AG08396 (cell line): ENCODE measurements at regions not wholly inside any gene's neighbourhood (a gene's known extent, or its start where the extent isn't known, plus 50 kb on each side); places are given as distances from the start of the nearest gene placed in this dataset.

Source experiments
- DNase-seq: peaks from one replicate; pipeline ENCODE4 v3.0.0; 2012; ENCODE audit warnings: low spot score, mixed read lengths

DNA sequence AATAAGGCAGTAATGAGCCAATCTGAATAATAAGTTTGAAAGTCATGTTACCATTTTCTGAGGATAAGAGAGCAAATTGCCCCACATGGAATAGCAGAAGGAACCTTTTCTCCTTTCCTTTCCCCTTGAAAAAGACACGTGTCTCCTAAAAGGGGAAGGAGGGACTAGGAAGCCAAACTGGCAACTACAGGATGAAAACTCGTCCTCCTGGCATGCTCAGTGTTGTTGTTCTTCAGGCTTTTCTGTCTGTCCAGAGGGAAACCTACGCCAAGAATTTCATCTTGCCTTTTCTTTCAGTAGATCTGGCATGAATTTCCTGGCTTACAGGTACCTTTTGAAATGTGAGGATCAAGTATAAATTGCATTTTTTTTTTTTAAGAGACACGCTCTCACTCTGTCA lies 355.9 kb upstream of the TLE4 start:
- DNase-seq: no peak

DNA sequence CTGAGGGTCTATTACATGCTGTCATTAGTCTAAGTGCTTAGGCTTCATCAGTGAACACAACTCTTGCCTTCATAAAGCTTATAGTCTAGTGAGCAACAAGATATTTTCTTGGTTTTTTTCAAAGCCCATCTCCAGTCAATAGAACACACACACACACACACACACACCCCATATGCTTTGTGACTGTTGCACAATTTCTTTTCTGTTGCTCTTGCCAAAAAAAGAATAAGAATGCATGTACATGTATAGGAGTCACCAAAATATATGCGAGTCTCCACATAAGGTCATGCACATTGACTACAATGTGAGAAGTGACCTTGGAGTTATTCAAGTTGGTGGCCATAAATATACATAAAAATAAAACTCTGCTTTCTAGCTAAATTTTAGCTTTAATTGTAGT lies 351.5 kb upstream of the TLE4 start:
- no peak for DNase-seq

DNA sequence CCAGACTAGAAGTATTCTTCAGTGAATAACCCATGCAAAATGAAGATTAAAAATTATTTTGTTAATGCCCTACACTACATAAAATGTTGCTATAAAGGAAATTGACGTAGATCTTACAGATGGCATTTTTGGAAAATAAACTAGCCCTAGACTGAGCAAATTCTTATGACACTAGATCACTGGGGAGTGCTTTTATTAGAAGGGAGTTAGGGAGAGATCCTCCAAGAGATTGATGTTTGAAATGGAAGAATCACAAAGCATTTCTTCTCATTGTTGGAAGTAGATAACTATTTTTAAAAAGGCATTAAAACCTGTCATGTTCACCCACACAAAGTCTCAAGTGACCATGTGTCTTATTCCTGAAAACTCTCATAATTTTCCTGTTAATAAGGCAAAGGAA lies 351.1 kb upstream of the TLE4 start:
- no peak for DNase-seq

DNA sequence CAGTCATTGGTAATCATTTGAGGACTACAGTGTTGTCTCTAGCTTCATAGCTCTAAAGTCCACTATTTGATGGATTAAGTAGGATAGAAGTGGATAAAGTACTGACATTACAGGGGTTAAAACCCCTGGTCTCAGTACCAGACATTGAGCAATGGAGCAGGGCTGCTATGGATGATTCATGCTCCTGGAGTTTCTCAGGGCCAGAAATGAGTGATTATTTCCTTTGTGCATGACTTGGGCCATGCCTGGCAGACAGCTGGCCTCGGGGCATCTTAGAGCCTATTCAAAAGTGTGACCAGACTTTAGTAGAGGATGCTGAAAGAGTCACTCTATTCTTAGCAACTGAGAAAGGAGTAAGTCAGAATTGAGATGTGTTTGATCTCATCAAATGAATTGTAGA lies 350.7 kb upstream of the TLE4 start:
- peak; percentile 70 for DNase-seq

DNA sequence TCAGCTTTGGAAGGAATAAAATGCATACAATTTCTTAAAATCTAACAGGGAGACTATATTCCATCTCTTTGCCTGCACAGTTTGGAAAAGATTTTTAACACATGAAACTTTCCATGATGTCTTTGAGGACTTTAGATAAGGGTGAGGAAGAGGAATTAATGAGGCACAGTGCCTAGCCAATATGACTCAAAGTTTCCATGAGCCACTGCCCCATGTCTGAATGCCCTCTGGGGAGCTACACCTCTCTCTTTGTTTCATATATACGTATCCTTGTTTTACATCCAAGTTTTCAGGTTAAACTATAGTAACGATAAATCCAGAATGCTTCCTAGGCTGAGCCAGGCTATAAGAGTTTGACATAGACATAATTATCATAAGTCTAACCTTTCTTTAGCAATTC lies 349.3 kb upstream of the TLE4 start:
- no peak for DNase-seq

DNA sequence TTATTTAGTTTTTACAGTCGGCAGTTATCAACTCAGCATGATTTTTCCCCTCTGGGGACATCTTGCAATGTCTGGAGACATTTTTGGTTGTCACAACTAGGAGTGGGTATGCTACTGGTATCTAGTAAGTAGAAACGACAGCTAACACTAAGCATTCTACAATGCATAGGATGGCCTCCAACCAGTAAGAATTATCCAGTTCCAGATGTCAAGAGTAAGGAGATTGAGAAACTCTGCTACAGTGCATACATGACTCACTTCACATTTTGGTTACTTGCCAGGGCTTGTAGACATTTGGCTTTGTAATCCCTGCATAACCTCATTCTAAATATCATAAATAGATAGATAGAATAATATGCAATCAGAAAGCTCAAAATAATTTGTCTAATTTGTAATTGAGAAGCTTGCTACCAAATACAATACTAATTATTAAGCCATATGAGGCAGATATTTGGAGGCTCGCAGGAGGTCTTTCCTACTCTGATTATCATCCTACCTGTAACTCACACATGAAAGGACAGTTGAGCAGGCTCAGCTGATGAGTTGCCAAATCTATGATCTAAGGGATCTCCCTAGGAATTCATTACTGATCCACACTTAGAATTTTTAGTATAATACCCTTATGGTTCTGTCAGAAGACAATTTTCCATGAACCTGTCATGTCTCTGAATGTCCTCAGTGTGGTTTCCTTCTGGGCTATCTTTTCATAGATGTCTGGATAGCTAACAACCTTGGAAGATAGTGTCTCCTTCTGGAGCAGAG lies 346.9 kb upstream of the TLE4 start:
- peak; percentile 40 for DNase-seq

DNA sequence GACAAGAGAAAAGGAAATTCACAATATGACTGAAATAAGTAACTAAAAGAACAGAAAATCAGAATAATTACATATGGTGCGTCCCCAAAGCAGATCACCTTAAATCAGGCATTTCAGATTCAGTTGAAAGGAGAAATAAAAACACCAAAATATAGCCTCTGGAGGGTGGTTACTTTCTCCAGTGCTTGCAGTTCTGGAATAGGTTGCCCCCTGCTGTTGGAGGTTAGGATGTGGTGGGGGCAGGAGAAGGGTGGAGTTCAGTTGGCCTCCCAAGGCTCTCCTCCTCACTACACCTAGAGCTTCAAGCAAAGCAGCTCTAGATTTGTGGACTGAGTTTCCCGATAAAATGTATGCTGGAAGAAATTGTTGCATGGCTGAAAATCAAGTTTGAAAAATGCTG lies 338.2 kb upstream of the TLE4 start:
- peak; percentile 43 for DNase-seq

DNA sequence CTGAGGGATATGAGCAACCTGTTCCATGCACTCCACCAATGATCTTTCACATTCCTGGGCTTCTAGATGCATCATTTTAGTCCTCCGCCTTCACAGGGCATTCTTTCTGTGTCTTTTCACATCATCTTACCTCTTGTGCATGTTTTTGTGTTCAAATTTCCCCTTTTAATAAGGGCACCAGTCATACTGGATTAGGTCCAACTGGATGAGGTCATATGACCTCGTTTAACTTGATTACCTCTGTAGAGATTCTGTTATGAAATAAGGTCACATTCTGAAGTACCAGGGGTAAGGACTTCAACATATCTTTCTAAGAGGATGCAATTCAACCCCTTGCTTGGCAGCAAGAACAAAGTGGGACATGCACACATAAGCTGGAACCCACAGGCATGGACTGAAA lies 335.3 kb upstream of the TLE4 start:
- no peak for DNase-seq

DNA sequence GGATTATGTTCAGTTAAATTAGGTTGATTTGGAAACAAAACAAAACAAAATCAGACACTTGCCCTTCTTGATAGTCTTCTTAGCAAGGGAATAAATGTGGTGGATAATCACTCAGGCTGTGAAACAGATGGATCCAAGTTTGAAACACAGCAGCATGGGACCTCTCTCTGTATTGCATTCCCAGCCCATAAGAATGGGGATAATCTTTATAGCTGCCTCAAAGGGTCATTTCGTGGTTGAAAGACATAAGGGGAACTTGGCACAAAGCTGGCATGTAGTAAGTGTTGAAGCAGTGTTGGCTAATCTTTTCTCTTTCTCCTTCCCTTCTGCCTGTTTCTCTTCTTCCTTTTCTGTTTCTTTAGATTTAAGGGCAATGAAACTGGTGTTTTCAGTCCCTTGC lies 333.9 kb upstream of the TLE4 start:
- DNase-seq: no peak

DNA sequence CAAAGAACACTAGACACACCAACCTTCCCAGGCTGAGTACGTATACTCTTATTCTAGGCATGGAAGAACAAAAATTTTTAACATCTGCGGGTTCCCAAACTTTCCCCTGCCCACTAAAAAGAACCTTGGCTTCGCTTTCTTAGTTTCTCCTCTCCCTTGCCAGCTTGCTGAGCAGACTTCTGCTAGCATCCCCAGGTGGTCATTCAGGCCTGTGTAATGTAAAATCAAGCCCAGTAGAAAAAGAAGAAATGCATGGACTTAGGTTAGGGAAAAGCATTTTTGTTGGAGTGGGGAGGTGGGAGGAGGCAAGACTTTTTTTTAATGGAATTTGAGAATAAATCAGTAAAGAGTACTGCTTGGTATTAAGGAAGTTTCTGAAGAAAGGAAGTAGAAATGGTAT lies 331.0 kb upstream of the TLE4 start:
- DNase-seq: no peak

DNA sequence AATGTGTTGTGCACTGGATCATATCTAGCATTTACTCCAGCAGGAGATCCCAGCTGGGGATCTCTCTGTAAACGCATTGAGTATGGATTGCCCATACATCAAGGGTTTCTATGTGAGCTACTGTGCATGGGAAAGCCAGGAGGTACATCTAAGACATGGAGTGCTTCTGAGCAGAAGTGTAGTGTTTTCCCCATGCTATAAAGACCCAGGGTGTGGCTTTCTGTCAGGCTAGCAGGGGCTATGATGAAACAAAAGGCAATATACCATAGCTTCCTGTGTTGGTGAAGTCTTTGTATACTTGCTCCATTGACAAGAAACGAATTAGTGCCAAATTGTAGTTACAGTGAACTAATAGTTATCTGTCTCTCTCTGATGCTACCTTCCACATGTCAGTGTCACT lies 329.3 kb upstream of the TLE4 start:
- DNase-seq: no peak

DNA sequence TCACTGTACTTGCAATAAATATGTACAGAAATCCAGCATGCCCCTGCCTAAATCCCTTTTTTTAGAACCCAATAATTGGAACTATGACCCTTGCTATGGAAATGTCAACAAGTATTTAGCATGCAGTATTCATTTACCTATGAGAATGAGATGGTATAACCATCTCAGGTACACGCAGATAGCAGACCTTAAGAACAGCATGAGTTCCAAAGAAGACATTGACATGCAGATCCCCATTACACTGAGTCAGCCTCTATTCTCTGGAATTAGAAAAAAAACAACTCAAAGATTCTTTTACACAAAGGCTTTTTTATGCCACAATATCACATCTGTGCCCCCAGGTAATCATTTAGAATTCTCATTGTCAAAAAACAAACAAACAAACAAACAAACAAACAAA lies 325.6 kb upstream of the TLE4 start:
- no peak for DNase-seq

DNA sequence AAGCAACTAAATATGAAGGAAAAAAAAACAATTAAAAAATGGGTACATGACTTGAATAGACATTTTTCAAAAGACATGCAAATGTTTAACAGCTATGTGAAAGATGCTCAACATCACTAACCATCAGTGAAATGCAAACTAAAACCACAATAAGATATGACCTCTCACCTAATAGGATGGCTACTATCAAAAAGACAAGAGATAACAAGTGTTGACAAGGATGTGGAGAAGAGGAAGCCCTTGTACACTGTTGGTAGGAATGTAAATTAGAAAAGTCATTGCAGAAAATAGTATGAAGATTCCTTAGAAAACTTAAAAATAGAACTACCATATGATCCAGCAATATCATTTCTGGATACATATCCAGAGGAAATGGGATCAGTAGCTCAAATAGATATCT lies 324.7 kb upstream of the TLE4 start:
- no peak for DNase-seq

DNA sequence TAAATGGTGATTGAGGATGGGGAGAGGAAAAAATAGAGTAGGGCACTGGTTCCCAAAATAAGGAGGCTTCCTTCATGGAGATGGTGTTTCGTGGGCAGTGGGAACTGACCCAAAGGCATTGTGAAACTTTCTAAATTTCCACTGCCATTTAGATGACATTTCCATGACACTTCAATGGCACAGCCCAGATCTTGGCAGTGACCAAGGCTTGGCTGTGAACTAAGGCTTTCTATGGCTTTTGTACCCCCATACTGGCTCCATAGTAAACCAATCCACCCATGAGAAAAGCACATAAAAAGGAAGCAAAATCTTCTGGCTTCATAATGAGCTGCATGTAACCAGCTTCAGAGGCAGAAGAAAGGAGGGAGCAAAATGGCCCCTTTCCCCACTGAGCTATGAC lies 321.0 kb upstream of the TLE4 start:
- no peak for DNase-seq

DNA sequence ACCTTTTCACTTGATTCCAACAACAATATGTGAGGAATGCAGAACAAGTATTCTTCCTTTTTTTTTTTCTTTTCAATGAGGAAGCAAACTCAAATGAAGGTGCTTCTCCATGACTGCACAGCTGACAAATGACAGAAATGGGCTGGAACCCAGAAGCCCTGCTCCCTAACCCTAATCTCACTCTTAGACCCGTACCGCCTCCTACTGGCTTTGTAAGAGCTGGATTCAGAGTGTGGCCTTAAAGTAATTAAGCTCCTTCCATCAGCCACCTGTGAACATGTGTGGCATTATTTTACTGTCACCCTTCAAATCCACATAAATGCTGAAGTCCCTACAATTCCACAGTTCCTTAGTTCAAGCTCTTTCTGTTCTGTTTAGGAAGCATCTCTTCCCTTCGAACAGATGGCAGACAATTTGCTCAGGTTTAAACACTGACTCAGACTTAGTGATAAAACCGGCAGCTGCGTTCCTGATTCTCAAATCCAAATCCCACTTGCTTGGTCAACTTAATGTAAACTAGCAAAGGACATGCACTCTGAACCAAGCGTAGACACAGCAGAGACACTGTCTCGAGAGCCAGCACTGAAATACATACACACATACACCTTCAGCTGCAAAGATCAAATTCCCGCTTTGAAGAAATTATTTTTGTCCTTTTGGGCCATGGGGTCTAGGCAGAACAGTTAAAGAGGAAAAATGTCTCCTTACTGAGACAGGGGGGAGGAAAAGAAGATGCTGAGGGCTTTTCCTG lies 316.7 kb upstream of the TLE4 start:
- no peak for DNase-seq

DNA sequence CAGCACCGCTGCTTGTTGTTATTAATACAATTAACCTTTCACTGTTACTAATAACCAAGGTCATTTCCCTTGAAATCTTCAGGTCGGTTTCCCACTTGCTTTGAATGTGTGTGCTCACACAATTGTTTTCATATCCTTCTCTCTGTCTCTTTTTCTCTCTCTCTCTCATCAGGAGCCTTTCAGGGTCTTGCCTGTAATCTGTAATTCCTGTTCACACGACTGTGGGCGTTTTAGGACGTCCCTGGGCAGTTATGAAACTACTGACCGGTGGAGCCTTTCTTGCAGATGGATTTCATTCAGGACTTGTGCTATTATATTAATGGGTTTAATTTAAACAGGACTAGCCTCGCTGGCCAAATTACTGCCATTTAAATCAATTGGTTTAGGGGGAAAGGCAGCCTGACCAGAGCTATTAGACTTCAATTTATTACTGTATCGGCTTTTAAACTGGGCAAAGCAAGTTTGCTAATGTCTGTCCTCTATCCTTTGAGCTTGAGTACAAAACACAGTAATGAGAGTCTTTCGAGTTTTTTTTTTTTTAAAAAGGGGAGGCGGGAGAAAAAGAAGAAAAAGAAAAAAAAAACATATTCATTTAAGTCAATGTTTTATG lies 316.0 kb upstream of the TLE4 start:
- DNase-seq: no peak

DNA sequence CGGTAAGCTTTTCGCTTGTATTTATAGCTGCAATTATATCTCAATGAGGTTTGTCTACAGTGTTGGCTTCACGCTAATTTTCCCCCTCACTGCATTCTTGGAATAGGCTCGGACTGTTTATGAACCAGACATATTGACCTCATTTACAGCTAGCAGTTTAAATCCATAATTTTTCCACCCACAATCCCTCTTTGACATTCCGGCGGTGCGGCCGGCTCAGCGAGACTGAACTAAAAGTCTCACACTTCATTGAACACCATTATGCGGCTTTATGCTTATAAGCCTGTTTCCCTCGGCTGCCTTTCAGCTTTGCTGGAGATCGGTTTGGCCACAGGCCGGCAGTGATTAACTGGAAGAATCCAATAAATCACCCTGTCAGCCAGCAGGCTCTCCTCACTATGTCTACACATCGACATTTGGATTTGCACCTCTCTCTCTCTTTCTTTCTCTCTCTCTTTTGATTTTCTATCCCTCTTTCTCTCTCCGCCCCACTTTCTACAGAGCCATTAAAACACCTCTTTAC lies 315.0 kb upstream of the TLE4 start:
- DNase-seq: peak; percentile 20

DNA sequence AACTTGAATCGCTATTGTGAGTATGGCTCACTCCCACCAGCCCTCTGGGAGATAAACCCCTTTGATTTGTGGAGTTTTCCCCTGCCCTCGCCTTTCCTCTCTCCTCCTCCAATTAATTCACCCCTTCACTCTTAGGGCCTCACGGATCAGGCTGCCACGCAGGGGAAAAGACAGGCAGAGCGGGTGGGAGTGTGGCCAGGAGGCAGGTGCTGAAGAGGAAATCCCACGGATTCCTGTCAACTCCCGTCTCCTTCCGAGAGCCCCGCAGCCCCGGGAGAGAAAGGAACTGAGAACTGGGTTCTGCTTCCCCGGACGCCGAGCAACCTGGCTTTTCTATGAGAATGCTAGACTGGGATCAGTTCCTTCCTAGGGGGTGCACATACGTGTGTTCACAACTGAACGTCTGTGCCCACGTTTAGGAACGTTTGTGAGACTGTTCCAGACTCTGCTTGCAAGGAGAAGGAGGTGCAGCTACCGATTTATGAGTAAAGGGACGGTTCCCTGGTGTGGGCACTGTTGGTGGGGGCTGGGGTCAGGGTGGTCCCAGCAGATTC lies 314.5 kb upstream of the TLE4 start:
- DNase-seq: peak; percentile 9

DNA sequence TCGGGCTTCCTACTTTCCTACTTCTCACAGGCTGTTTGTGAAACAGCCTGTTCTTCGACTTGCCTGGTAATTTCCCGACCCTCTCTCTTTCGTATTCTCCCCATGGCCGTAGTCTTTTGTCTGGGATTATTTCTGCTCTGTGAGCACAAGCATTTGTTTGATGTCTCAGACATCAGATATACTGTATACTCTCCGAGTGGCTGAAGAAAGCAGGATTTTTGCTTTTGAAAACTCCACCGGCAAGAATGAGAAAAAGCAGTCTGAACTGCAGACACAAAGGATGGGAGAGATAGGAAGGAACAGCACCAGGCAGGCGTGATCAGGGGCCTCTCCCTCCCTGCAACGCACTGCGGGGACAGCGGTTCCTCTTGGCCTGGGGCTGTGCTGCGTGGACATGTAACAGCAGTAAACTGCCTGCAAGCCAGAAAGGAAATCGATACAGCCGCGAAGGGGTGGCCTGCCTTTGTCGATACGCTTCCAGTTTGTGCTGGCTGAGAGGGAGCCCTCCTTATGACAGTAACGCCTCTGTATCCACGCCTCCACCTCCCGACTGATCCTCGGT lies 313.9 kb upstream of the TLE4 start:
- DNase-seq: no peak

DNA sequence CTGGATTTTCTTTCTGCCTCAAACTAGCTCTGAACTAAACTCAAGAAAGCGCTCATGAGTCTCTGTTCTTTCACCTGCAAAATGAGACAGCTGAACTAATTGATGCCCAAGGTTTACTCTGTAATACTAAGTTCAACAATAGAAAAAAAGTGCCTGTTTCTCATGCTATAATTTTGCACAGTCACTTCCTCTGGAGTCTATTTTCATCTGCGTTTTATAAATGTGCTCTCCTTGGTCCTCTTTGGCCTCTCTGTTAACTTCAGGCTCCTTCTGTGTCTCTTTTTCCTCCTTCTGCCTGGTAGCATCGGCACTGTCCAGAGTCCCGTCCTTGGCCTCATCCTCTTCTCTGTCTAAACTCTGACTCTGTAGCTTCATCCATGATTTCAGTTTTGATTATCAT lies 311.9 kb upstream of the TLE4 start:
- DNase-seq: no peak

DNA sequence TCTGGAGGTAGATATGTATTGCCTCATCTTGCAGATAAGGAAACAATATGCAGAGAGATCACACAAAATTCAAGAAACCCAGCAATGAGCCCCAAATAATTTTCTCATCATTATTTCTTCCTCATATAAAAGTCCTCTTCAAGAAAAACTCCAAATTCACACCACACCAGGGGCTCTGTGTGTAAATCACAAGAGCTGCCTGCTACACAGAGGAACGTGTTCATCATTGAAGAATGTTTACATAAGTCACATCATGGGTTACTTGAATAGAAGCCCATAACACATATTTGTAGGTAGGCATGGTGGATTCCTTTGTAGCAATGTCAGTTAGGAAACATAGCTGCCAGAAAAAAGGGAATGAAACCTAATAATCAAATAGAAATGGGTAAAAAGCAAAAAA lies 308.1 kb upstream of the TLE4 start:
- DNase-seq: no peak

DNA sequence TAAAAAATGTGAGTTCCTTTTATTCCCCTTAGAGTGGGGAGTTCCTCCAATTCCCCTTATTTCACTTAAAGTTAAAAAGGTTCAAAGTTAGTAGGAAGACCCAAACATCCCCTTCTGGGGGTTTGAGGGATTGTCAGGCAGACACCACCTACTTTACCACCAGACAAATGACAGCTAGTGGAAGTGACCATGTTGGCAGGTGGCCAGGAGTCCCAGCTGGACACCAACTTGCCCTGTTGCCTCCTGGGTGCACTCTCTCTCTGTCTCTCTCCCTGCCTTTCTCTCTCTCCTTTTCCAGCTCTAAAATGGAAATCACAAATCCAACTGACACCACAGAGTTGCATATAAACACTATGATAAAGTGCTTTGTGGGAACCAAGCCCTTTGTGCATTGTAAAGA lies 307.7 kb upstream of the TLE4 start:
- DNase-seq: no peak
